ENCODE measurements at regions not wholly inside any gene's neighbourhood (a gene's known extent, or its start where the extent isn't known, plus 50 kb on each side); places are given as distances from the start of the nearest gene placed in this dataset.

- H3K4me1 ChIP-seq (ENCODE audit: low read depth), result no peaks in the 10 kb centered on the region
- H3K27ac ChIP-seq, result no peak overlapping the region
- no peak for TF ChIP-seq CTCF (IDR thresholded peaks at IDR 0.05; ENCODE audit: low read depth, low read length)
- peak; percentile 6 to 20 for DNase-seq (ENCODE audit: low read depth in 1 of 2, low spot score in 1 of 2)
- H3K36me3 ChIP-seq, result no peaks in the 10 kb centered on the region
- no peak overlapping the region for H3K4me3 ChIP-seq
- H3K9me3 ChIP-seq (ENCODE audit: low read depth), result no peaks in the 10 kb centered on the region
- no peaks in the 10 kb centered on the region for H3K27me3 ChIP-seq
Measured at GRCh38 chr7:10122551-10123100, 851.0 kb upstream of the PHF14 start.

GRCh38 chr7:10128748-10129147 is 844.9 kb upstream of the PHF14 start:
- H3K4me1 ChIP-seq (ENCODE audit: low read depth), result no peaks in the 10 kb centered on the region
- no peak overlapping the region for H3K4me3 ChIP-seq
- H3K27ac ChIP-seq, result no peak overlapping the region
- no peaks in the 10 kb centered on the region for H3K27me3 ChIP-seq
- peak; percentile 2 to 53 for DNase-seq (ENCODE audit: low read depth in 1 of 2, low spot score in 1 of 2)
- TF ChIP-seq CTCF (IDR thresholded peaks at IDR 0.05; ENCODE audit: low read depth, low read length), result no peak
- H3K9me3 ChIP-seq (ENCODE audit: low read depth), result no peaks in the 10 kb centered on the region
- no peaks in the 10 kb centered on the region for H3K36me3 ChIP-seq

GRCh38 chr7:10138087-10138854 is 835.4 kb upstream of the PHF14 start:
- TF ChIP-seq CTCF (IDR thresholded peaks at IDR 0.05; ENCODE audit: low read depth, low read length), result no peak
- H3K27me3 ChIP-seq, result no peaks in the 10 kb centered on the region
- no peak for DNase-seq (ENCODE audit: low read depth in 1 of 2, low spot score in 1 of 2)

GRCh38 chr7:10146271-10146670 is 827.4 kb upstream of the PHF14 start:
- DNase-seq (ENCODE audit: low read depth in 1 of 2, low spot score in 1 of 2), result no peak
- no peak overlapping the region for H3K27ac ChIP-seq

More at GRCh38 chr7:10138087-10138854, 835.4 kb upstream of the PHF14 start:
- no peak overlapping the region for H3K27ac ChIP-seq
- H3K4me3 ChIP-seq, result no peak overlapping the region
- no peaks in the 10 kb centered on the region for H3K9me3 ChIP-seq (ENCODE audit: low read depth)
- H3K36me3 ChIP-seq, result no peaks in the 10 kb centered on the region
- H3K4me1 ChIP-seq (ENCODE audit: low read depth), result no peaks in the 10 kb centered on the region

GRCh38 chr7:10156972-10157371 is 816.7 kb upstream of the PHF14 start:
- Histone ChIP-seq H3K4me3 (no peak overlapping the region), H3K4me1 (ENCODE audit: low read depth) (no peaks in the 10 kb centered on the region), H3K9me3 (ENCODE audit: low read depth) (no peaks in the 10 kb centered on the region), H3K27ac (no peak overlapping the region), H3K27me3 (no peaks in the 10 kb centered on the region), H3K36me3 (no peaks in the 10 kb centered on the region)
- DNase-seq (ENCODE audit: low read depth in 1 of 2, low spot score in 1 of 2), result peak in 1 of 2 donors; percentile 20
- no peak for TF ChIP-seq CTCF (IDR thresholded peaks at IDR 0.05; ENCODE audit: low read depth, low read length)

More at GRCh38 chr7:10146271-10146670, 827.4 kb upstream of the PHF14 start:
- H3K36me3 ChIP-seq, result no peaks in the 10 kb centered on the region
- H3K9me3 ChIP-seq (ENCODE audit: low read depth), result no peaks in the 10 kb centered on the region
- no peaks in the 10 kb centered on the region for H3K27me3 ChIP-seq
- no peak overlapping the region for H3K4me3 ChIP-seq
- TF ChIP-seq CTCF (IDR thresholded peaks at IDR 0.05; ENCODE audit: low read depth, low read length), result no peak
- no peaks in the 10 kb centered on the region for H3K4me1 ChIP-seq (ENCODE audit: low read depth)

All from cardiac muscle cell (in vitro differentiated cells and primary cell).